OCI-LY1 (cell line): ENCODE measurements at regions not wholly inside any gene's neighbourhood (a gene's known extent, or its start where the extent isn't known, plus 50 kb on each side); places are given as distances from the start of the nearest gene placed in this dataset.

Experiments used
- EZH2 ChIP-seq: fragments of 200-600 bp; sonication (generic), shearing (Covaris generic); IDR thresholded peaks from 2 replicates; pipeline ENCODE4 v1.8.0; 2017; ENCODE audit warnings: borderline replicate concordance, mixed run types, mild to moderate bottlenecking, antibody characterized with exemption, low read length, moderate library complexity, mixed read lengths
- TF ChIP-seq, protein P1 (sequence below): fragments of 200-600 bp; sonication (generic), shearing (Covaris generic); IDR thresholded peaks from 2 replicates; pipeline ENCODE4 v1.5.1; 2017; ENCODE audit warnings: mild to moderate bottlenecking, antibody characterized with exemption, low read length, moderate library complexity, mixed read lengths

DNA sequence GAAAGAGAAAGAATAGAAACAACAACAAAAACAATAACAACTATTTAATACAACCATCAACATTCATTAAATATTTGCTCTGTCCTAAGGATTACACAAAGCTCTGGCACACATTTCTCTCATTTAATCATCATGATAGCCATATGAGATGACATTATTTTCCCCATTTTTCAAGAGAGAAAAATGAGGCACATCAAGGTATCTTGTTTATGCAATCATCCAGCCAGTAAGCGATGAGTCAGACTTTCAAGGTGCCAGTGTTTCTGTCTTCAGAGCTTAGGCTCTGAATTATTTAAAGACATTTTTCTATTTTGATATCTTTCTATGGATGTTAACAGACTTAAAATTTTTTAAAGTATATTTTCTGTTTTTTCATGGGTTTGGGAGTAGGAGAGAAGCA is 541.8 kb upstream of the SMIM31 start:
- TF ChIP-seq, protein P1, sequence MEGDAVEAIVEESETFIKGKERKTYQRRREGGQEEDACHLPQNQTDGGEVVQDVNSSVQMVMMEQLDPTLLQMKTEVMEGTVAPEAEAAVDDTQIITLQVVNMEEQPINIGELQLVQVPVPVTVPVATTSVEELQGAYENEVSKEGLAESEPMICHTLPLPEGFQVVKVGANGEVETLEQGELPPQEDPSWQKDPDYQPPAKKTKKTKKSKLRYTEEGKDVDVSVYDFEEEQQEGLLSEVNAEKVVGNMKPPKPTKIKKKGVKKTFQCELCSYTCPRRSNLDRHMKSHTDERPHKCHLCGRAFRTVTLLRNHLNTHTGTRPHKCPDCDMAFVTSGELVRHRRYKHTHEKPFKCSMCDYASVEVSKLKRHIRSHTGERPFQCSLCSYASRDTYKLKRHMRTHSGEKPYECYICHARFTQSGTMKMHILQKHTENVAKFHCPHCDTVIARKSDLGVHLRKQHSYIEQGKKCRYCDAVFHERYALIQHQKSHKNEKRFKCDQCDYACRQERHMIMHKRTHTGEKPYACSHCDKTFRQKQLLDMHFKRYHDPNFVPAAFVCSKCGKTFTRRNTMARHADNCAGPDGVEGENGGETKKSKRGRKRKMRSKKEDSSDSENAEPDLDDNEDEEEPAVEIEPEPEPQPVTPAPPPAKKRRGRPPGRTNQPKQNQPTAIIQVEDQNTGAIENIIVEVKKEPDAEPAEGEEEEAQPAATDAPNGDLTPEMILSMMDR: no peak
- TF ChIP-seq EZH2: no peak
